Left ventricle myocardium inferior (tissue), 1 donor: ENCODE measurements at regions not wholly inside any gene's neighbourhood (a gene's known extent, or its start where the extent isn't known, plus 50 kb on each side); places are given as distances from the start of the nearest gene placed in this dataset.

Experiments used
- DNase-seq: peaks from one replicate; pipeline ENCODE4 v3.0.0-alpha.2; 2020
- H3K27ac ChIP-seq: fragments of 200-600 bp; replicated peaks from 2 replicates; pipeline ENCODE4 v1.8.0; 2021
- H3K27me3 ChIP-seq: fragments of 200-600 bp; 2 replicates; pipeline ENCODE4 v1.8.0; 2021; ENCODE audit warnings: low read depth
- H3K36me3 ChIP-seq: fragments of 200-600 bp; 2 replicates; pipeline ENCODE4 v1.8.0; 2021
- H3K4me1 ChIP-seq: fragments of 200-600 bp; 2 replicates; pipeline ENCODE4 v1.8.0; 2021
- H3K4me3 ChIP-seq: fragments of 200-600 bp; 2 replicates; pipeline ENCODE4 v1.8.0; 2021; ENCODE audit warnings: mild to moderate bottlenecking, moderate library complexity
- H3K9me3 ChIP-seq: fragments of 200-600 bp; replicated peaks from 2 replicates; pipeline ENCODE4 v1.8.0; 2021
- CTCF ChIP-seq: fragments of 200-600 bp; IDR thresholded peaks from 2 replicates; pipeline ENCODE4 v1.8.0; 2021; ENCODE audit warnings: antibody characterized with exemption, mild to moderate bottlenecking, borderline replicate concordance
- intact Hi-C: fragments of 100-400 bp; cut with micrococcal nuclease; formaldehyde crosslinking; loops from one replicate; pipeline ENCODE4 v1.11.0; 2022
- donor health status: DM: no; HTN: yes; CAD: no; lungs with severe emphysema.

DNA sequence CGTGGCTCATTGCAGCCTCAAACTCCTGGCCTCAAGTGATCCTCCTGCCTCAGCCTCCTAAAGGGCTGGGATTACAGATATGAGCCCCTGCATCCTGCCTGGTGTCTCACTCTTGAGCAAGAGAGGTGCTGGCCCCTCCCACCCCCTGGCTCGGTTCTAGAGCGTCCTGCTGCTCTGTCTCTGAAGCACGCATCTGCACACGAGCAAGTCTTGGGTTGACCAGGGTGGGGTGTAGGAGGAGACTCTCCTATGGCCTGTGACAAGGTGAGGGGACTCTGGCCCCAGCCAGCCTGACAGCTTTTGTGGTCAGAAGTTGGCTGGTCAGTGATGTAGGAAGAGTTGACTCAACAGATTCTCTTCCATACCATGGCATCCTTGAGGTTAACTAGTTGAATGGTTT lies 110.7 kb upstream of the CARD11 start:
- H3K27me3 ChIP-seq: peaks cover 50% of the 10 kb centered on the region
- intact Hi-C loops: loop anchor here (10.0 kb wide), 1 partner anchor 290 kb away; no protein-coding TSS in a partner anchor
- TF ChIP-seq CTCF: no peak
- H3K36me3 ChIP-seq: no peaks in the 10 kb centered on the region
- H3K27ac ChIP-seq: no peak overlapping the region
- H3K9me3 ChIP-seq: peaks cover 11% of the 10 kb centered on the region
- H3K4me1 ChIP-seq: no peaks in the 10 kb centered on the region
- no peak overlapping the region for H3K4me3 ChIP-seq
- no peak for DNase-seq

GRCh38 chr7:3154881-3155494 lies 111.3 kb upstream of the CARD11 start:
- intact Hi-C loops: loop anchor here (10.0 kb wide), 1 partner anchor 290 kb away; no protein-coding TSS in a partner anchor
- TF ChIP-seq CTCF: peak; percentile 70
- Histone ChIP-seq H3K4me1 (no peaks in the 10 kb centered on the region), H3K27ac (no peak overlapping the region), H3K36me3 (no peaks in the 10 kb centered on the region), H3K4me3 (no peak overlapping the region), H3K9me3 (peaks cover 11% of the 10 kb centered on the region), H3K27me3 (peaks cover 45% of the 10 kb centered on the region)
- no peak for DNase-seq

GRCh38 chr7:3156508-3156907 lies 112.8 kb upstream of the CARD11 start:
- no peak for TF ChIP-seq CTCF
- no peak overlapping the region for H3K27ac ChIP-seq
- no peaks in the 10 kb centered on the region for H3K36me3 ChIP-seq
- peaks cover 11% of the 10 kb centered on the region for H3K9me3 ChIP-seq
- intact Hi-C loops: loop anchor here (10.0 kb wide), 1 partner anchor 292 kb away; no protein-coding TSS in a partner anchor
- peaks cover 40% of the 10 kb centered on the region for H3K27me3 ChIP-seq
- H3K4me1 ChIP-seq: no peaks in the 10 kb centered on the region
- DNase-seq: no peak
- no peak overlapping the region for H3K4me3 ChIP-seq

GRCh38 chr7:3157566-3158287 lies 114.1 kb upstream of the CARD11 start:
- intact Hi-C loops: loop anchor here (10.0 kb wide), 1 partner anchor 293 kb away; no protein-coding TSS in a partner anchor
- DNase-seq: no peak
- Histone ChIP-seq H3K36me3 (no peaks in the 10 kb centered on the region), H3K9me3 (peaks cover 11% of the 10 kb centered on the region), H3K27me3 (peaks cover 29% of the 10 kb centered on the region), H3K4me3 (no peak overlapping the region), H3K27ac (peak overlapping the region; percentile 5), H3K4me1 (no peaks in the 10 kb centered on the region)
- no peak for TF ChIP-seq CTCF

DNA sequence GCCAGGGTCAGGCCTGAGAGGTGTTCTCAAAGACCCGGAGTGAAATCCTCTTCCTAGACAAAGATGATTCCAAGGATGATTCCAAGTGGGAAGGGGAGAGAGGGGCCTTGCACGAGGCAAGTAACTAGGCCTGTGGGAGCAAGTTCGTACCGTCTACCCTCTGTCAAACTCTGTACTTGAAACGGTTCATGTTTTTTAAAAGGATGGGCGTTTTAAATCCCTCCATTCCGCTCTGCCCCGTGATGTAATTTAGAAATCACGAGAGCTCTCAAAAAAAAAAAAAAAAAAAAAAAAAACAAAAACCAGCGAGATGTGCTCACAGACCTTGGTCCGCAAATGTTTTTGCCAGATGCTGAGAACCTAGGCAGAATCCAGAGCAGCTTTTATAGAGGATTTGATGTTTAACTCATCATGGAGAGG lies 114.7 kb upstream of the CARD11 start:
- Histone ChIP-seq H3K4me3 (no peak overlapping the region), H3K36me3 (no peaks in the 10 kb centered on the region), H3K27me3 (peaks cover 24% of the 10 kb centered on the region), H3K27ac (peak overlapping the region; percentile 5), H3K9me3 (peaks cover 11% of the 10 kb centered on the region), H3K4me1 (no peaks in the 10 kb centered on the region)
- DNase-seq: no peak
- no peak for TF ChIP-seq CTCF
- intact Hi-C loops: loop anchor here (10.0 kb wide), 1 partner anchor 294 kb away; no protein-coding TSS in a partner anchor
